ENCODE measurements at regions not wholly inside any gene's neighbourhood (a gene's known extent, or its start where the extent isn't known, plus 50 kb on each side); places are given as distances from the start of the nearest gene placed in this dataset.
A peak's percentile ranks its signal among the peaks of the same experiment; 100 is the strongest.

DNA sequence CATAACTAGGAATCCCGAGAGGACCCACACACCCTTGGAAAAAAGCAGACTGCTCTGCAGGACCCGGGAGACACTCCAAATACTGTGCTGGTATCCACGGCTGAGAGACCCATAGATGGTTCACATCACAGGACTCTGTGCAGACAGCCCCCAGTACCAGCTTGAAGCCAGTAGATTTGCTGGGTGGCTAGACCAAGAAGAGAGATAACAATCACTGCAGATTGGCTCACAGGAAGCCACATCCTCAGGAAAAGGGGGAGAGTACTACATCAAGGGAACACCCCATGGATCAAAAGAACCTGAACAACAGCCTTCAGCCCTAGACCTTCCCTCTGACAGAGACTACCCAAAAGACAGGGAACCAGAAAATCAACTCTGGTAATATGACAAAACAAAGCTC is 223.8 kb upstream of the LRATD1 start:
- DNase-seq (ENCODE audit: low read depth) = no peak

GRCh38 chr2:14417551-14417950 is 215.0 kb upstream of the LRATD1 start:
- no peak for DNase-seq (ENCODE audit: low read depth)

DNA sequence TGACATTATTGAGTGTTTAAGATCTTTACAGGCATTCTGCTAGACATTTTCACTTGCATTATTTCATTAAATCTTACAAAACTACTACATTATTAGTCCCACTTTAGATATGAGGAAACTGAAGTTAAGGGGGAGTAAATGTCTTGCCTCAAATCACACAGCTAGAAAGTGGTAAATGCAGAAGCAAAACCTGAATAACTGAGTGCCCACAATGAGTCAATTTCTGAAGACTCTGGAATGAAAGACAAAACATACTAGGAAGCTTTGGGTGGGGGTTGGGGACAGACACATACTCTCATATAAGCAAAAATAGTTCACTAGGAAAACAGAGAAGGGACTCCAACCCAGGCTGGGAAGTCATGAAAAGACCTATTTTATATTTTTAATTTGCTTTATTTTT is 214.4 kb upstream of the LRATD1 start:
- no peak for DNase-seq (ENCODE audit: low read depth)

DNA sequence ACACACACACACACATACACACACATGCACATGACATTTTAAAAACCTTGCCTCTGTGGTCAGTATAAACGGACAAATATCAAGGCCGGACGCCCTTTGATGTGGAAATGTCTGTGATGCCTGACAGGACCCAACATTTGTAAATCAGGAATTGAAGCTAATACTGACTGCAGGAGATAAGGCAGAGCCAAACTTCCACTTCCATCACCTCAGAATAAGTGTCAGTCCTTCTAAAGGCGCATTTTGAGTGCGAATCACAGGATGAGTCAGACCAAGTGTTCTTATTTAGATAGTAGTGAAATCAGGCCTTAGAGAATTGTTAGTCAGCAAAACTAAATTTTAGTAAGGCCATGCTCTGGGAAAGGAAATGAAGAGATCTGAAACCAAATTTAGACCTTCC is 211.7 kb upstream of the LRATD1 start:
- peak; percentile 22 for DNase-seq (ENCODE audit: low read depth)

GRCh38 chr2:14422426-14422825 is 210.1 kb upstream of the LRATD1 start:
- no peak for DNase-seq (ENCODE audit: low read depth)

GRCh38 chr2:14423145-14423906 is 209.2 kb upstream of the LRATD1 start:
- no peak for DNase-seq (ENCODE audit: low read depth)

DNA sequence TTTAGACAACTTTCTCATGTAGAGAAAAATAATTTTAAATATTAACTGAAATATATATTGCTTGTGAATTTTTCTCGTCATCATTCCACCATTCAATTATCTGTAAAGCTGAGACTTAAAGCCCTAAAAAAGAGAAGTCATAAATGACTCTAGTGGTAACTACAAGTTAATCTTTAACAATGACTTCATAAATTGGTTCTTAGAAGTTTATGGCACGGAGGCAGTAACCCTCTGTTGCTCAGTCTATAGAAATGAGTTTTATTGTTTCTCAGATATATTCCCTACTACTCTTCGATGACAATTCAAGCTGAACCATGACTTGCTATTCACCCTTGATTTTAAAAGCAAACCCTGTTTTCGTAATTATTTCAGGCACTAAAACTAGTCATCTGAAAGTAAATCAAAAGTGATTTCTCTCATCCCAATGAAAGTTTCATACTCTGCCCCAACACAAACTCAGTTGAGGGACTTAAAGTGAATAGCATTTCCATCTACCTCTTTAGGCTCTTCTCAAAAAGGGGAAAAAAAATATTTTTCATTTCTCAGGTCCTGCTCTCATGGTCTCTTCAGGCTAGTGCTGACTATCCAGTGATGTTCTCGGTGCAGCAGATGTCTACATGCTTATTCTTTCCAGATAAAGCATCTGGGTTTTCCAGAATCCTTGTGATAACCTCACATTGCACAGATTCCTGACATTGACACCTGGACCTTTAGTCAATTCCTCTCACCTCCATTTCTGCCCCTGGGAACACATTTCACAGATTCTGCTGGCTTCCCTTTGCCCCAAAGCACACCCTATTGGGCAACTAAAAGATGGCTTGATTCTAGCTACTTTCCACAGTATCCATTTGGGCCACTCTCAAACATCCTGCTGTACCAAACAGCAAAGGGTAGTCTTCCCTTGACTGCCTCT is 207.8 kb upstream of the LRATD1 start:
- no peak for DNase-seq (ENCODE audit: low read depth)

- no peak for DNase-seq (ENCODE audit: low read depth)
These were observed 206.6 kb upstream of the LRATD1 start for GRCh38 chr2:14425869-14426268.

GRCh38 chr2:14428056-14428455 is 204.5 kb upstream of the LRATD1 start:
- DNase-seq (ENCODE audit: low read depth) = peak; percentile 11

- no peak for DNase-seq (ENCODE audit: low read depth)
These were observed 198.5 kb upstream of the LRATD1 start for GRCh38 chr2:14433946-14434495.

DNA sequence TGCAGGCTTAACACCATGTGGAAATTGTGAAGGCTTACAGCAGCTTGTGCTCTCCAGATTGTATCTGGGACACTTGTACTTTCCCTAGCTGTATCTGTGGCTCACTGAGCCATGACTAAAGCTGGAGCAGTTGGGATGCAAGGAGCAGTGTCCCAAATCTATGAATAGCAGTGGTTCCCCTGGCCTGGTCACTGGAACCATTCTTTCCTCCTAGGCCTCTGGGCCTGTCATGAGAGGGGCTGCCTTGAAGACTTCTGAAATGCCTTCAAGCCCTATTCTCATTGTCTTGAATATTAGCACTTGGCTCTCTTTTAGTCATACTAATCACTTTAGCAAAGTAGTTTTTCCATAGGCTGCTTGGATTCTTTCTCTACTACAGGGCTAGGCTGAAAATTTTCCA is 186.8 kb upstream of the LRATD1 start:
- DNase-seq (ENCODE audit: low read depth) = no peak

- DNase-seq (ENCODE audit: low read depth) = no peak
These were observed 184.2 kb upstream of the LRATD1 start for GRCh38 chr2:14448340-14448739.

GRCh38 chr2:14451312-14451711 is 181.2 kb upstream of the LRATD1 start:
- DNase-seq (ENCODE audit: low read depth) = no peak

DNA sequence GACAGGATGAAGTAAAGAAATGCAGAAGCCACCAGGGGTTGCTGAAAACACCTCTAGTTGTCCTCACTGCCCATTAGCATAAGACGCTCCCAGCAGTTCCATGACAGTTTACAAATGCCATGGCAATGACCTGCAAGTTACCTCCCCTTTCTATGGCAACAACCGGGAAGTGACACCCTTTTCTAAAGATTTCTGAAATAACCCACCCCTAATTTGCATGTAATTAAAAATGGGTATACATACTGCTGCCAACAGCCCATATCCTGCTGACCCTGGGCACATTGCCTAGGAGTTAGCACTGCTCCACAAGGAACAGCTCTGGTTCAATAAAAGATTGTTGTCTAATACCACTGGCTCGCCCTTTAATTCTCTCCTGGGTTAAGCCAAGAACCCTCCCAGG is 178.3 kb upstream of the LRATD1 start:
- DNase-seq (ENCODE audit: low read depth) = no peak

- DNase-seq (ENCODE audit: low read depth) = no peak
These were observed 172.7 kb upstream of the LRATD1 start for GRCh38 chr2:14459786-14460325.

GRCh38 chr2:14475994-14476393 is 156.5 kb upstream of the LRATD1 start:
- DNase-seq (ENCODE audit: low read depth) = peak; percentile 8

GRCh38 chr2:14479486-14479885 is 153.0 kb upstream of the LRATD1 start:
- DNase-seq (ENCODE audit: low read depth) = no peak

- DNase-seq (ENCODE audit: low read depth) = no peak
These were observed 152.4 kb upstream of the LRATD1 start for GRCh38 chr2:14480120-14480519.

GRCh38 chr2:14480906-14481305 is 151.6 kb upstream of the LRATD1 start:
- DNase-seq (ENCODE audit: low read depth) = no peak

- peak; percentile 85 for DNase-seq (ENCODE audit: low read depth)
These were observed 139.5 kb upstream of the LRATD1 start for GRCh38 chr2:14492920-14493503.

- DNase-seq (ENCODE audit: low read depth) = no peak
These were observed 137.8 kb upstream of the LRATD1 start for GRCh38 chr2:14494759-14495158.

GRCh38 chr2:14501061-14501460 is 131.5 kb upstream of the LRATD1 start:
- no peak for DNase-seq (ENCODE audit: low read depth)
